CD4-positive, alpha-beta T cell treated with Interleukin-12 subunit alpha and Interleukin-12 subunit beta, for 1 hour (primary cell): ENCODE measurements at regions not wholly inside any gene's neighbourhood (a gene's known extent, or its start where the extent isn't known, plus 50 kb on each side); places are given as distances from the start of the nearest gene placed in this dataset.

Experiments used
- DNase-seq: peaks from one replicate; pipeline ENCODE4 v3.0.0-alpha.2; 2020

DNA sequence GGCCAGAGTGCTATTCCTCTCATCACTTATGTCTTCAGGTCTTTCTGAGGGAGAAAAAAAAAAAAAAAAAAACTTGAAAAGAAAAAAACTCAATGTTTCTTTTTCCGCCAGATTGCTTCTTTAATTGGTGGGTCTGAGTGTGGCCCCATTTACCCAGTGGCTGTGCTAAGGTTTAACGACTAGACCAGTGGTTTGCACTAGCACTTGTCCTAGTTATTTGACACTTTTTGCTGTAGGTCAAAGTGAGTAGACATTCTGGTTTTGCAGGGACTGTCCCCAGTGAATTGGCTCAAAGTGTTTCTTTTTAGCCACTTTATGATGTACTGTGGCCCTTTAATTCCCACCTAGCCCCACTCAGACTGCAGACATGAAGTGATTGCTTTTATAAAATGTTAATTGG, 273.3 kb downstream of the PTEN start:
- DNase-seq = no peak

DNA sequence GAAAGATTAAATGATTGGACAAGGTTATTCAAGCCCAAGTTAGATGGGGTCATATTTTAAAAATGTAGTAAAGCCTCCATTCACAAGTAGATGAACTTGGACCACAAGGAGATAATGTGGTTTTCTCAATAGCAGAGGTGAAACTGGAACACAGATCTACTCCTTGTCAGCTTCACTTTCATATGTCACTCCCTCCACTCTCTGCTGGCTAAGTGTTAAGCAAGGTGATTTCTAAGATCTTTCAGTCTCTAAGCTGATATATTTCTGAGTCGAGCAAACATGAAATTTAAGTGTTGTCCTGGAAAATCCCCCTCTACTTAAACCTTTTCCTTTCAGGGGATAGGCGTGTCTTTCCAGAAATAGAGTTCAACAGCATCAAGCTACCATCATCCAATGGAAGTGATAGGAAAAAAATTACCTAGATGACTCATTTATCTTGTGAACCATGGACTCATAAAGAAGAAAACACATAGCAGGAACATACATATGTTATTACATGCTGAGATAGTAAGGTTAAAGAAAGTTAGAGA, 275.0 kb downstream of the PTEN start:
- no peak for DNase-seq

- DNase-seq = no peak
These were observed 283.8 kb downstream of the PTEN start for GRCh38 chr10:88147000-88147798.

DNA sequence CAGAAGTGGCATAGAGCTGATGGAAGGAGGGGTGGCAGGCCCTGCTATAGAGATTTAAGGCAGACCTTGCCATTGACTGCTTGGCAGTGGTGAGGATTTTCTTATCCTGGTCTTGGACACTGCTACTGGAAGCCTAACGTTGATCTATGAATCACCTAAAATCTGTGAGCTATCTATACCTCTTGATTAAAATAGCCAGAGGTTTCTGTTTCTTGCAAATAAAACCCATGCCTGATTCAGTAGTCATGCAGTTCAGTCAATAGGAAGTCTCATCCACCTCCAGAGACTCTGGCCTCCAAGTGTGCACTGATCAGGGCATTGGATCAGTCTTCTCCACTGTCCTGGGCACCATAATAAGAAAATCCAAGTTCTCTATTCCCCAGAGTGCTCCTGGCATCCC, 286.5 kb downstream of the PTEN start:
- no peak for DNase-seq

GRCh38 chr10:88150339-88150738, 286.9 kb downstream of the PTEN start:
- no peak for DNase-seq

DNA sequence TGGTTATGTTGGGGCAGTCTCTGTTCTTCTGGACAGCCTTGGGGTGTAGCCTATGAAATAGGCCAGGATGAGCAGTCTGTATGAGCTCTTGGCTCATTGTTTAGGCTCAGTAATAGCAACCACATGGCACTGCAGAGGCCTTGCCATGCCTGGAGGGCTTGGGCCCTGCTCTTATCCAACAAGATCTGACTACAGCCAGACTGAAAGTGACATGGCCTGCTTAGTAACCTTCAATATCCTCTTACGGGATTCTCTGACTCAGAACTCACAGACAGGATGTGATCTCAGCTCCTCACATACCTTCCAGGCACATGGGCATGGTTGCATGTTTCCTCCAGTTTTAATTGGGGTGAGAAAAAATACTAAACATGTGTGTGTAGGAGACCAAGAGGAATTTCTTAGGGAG, 289.3 kb downstream of the PTEN start:
- peak; percentile 16 for DNase-seq

DNA sequence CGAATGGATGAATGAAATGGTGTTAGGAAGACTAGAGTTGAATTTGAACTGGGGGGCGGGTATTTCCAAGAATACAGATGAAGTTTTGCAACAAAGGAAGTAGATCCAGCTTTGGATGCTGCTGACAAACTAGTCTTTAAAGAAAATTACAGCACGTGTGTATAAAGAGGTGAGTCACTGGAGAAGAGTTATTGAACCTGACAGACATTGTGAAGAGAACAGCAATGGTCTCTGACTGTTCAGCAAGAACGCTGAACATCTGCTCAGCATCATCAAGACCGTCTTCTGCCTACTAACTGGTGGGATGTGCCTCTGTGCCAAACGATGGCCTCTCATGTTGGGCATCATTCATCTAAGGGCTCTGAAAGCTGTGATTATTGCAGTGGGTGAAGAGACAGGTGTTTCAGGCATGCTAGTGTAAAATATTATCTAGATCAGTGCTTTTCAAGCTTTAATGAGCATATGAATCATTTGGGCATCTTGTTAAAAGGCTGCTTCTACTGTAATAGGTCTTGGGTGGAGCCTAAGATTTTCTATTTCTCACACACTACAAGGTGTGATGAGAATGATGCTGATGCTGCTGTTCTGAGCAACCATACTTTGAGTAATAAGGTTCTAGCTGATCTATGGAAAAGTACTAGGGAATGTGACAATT, 291.3 kb downstream of the PTEN start:
- no peak for DNase-seq

- DNase-seq = no peak
These were observed 292.9 kb downstream of the PTEN start for GRCh38 chr10:88156341-88156740.

GRCh38 chr10:88157981-88158465, 294.6 kb downstream of the PTEN start:
- no peak for DNase-seq

GRCh38 chr10:88158526-88159122, 295.2 kb downstream of the PTEN start:
- no peak for DNase-seq

DNA sequence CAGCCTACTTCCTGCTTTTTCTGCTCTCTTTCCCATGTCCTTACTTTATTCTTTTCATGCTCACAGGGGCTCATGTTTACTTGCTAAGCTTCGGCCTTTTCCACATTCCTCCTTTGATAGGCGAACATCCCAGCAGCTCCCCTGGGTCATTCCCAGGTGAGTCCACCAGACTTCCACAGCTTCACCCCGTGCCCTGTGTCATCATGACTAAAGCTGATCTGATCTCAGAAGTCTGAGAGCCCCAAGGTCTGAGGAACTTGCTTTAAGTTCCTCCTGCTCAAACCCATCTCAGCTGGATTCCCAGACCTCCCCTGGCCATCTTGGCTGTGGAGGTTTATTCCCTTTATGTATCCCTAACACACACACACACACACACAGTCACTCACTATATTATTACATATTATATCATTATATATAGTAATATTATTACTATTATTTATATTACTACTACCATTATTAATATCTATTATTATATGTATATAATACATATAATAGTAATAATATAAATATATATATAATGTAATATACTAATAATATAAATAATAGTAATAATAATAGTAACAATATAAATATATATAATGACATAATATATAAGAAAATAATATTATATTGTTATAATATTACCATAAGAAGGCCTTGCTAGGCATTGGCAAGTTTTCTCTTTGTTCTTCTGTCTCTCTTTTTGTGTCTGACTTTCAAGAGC, 295.9 kb downstream of the PTEN start:
- DNase-seq = no peak

GRCh38 chr10:88161070-88161469, 297.6 kb downstream of the PTEN start:
- no peak for DNase-seq

DNA sequence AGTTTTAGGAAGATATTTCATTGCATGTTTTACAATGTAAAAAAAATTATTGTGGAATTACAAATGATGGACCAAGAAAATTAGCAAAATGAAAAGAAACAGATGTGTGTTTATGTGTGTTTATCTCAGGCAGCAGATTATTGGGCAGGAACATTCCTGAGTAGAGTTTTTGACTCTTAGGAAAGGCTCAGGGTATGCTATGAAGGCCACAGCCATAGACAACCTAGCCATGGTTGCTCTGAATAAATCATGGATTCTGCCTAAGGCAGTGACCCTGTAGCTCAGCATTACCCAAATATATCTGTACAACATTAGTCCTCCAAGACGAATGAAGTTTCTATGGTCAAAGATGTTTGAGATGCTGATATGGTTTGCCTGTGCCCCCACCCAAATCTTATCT, 298.3 kb downstream of the PTEN start:
- DNase-seq = no peak

DNA sequence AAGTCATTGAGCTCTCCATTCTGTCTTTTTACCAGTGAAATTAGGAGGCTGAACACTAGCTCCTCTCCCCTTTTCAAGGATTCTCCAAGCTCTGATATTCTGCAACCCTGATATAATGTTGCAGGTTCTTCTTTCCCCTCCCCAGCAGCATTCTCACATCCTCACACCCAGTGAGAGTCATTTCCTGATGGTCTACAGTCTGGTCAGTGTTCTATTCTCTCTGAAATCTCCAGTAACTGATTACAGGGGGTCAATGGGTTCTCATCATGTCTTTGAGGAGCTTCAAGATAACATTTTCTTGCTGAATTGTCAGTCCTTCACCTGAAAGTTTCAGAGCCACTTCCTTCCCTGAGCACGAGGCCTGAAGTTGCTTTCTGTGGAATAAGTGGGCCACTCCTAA, 299.4 kb downstream of the PTEN start:
- no peak for DNase-seq

- no peak for DNase-seq
These were observed 300.1 kb downstream of the PTEN start for GRCh38 chr10:88163572-88163971.

DNA sequence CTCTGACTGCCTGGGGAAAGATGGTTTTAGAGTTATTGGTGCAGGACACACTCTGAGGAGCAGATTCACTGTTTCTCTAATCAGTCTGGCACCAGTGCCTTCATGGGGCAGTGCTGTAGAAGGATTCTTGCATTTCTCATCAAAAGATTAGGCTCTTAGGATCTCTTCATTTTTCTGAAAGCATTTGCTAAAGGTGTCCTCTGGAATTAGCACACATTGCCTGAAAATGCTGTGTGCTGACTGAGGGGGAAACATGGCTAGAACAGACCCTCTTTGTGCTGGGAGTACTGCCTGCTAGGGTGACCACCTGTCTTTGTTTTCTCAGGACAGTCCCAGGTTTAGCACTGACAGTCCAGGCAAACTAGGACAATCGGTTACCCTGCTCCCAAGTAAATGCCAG, 301.0 kb downstream of the PTEN start:
- no peak for DNase-seq

DNA sequence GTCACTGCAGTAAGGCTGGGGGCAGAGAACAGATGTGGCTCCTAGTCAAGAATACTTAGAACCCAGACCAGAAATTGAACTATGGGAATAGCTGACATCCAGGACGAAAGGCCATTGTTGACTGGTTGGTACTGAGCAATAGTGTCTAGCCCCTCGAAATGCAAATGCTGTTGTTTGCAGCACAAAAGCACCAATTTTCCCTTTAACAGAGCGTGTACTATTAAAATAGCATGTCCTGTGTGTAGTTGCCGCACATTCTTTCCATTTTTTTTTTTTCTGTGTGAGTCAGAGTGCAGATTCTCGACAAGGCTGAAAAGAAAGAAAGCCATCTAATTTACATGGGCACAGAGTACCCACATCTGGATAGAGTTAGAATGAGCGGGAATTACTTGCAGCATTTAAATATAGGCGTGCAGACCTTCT, 302.4 kb downstream of the PTEN start:
- DNase-seq = no peak

DNA sequence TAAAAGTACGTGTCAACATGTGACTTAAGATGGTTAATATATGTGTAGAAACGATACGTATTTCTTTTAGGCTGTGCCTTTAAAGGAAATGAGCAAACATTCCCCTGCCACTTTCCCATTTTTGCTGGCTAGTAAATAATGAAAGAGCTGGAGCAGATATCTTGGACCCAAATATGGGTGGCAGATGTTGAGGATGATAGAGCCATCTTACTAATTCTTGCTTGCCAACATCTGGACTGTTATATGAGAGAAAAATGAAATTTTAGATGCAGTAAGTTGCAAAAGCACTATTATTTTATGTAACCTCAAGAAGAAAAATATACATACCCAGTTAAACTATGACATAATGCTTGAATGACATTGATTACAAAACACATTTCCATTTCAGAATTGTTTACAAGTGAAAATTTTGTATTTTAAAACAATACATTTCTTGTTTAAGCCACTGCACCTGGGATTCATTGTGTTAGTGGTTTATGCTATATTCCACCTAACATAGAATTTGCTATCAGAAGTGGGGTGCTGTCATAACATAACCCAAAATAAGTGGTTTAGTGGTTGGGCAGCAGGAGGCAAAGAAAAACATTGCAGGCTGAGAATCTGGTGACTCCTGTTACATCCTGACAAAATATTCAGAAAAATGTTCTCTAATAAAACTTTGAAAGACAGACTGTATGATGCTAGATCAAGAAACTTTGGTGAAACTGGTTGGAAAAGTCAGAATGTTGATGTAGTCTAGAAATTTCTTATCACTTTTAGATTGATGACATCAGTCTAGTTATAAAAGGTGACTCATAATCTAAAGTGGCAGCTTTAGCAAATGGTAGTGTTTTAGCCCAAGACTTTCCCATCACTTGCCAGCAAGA, 305.0 kb downstream of the PTEN start:
- DNase-seq = no peak

- DNase-seq = no peak
These were observed 305.6 kb downstream of the PTEN start for GRCh38 chr10:88169037-88169319.

- no peak for DNase-seq
These were observed 307.2 kb downstream of the PTEN start for GRCh38 chr10:88170628-88171027.

DNA sequence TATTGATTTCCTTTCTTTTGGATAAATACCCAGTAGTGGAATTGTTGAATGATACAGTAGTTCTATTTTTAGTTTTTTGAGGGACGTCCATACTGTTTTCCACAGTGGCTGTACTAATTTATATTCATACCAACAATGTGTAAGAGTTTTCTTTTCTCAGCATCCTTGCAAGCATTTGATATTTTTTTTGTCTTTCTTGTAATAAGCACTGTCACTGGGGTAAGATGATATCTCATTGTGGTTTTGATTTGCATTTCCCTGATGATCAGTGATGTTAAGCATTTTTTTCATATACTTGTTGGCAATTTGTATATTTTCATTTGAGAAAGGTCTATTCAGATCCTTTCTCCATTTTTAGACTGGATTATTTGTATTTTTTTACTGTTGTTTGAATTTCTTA, 308.7 kb downstream of the PTEN start:
- no peak for DNase-seq

- no peak for DNase-seq
These were observed 311.0 kb downstream of the PTEN start for GRCh38 chr10:88174391-88174790.
